ENCODE measurements at regions not wholly inside any gene's neighbourhood (a gene's known extent, or its start where the extent isn't known, plus 50 kb on each side); places are given as distances from the start of the nearest gene placed in this dataset.

- no peak for TF ChIP-seq POLR2AphosphoS5 (IDR thresholded peaks at IDR 0.05; ENCODE audit: low read depth, low read length)
- no peak for TF ChIP-seq TAF1 (IDR thresholded peaks at IDR 0.05; ENCODE audit: borderline replicate concordance, low read depth, low read length)
Observed at GRCh38 chr17:6000426-6000825, 69.8 kb upstream of the WSCD1 start.

Data from GM12892 (cell line).